GM12875 (cell line): ENCODE measurements at regions not wholly inside any gene's neighbourhood (a gene's known extent, or its start where the extent isn't known, plus 50 kb on each side); places are given as distances from the start of the nearest gene placed in this dataset.

Source experiments
- H3K4me3 ChIP-seq: one replicate; pipeline ENCODE4 v1.5.1; 2011; ENCODE audit warnings: low read depth, low read length, control low read depth
- TF ChIP-seq, protein P1 (sequence below): IDR thresholded peaks from 2 replicates; pipeline ENCODE4 v1.5.1; 2011; ENCODE audit warnings: low read depth, mild to moderate bottlenecking, control low read depth, inconsistent platforms, low read length, moderate library complexity, borderline replicate concordance; ENCODE audit not compliant: insufficient read depth

DNA sequence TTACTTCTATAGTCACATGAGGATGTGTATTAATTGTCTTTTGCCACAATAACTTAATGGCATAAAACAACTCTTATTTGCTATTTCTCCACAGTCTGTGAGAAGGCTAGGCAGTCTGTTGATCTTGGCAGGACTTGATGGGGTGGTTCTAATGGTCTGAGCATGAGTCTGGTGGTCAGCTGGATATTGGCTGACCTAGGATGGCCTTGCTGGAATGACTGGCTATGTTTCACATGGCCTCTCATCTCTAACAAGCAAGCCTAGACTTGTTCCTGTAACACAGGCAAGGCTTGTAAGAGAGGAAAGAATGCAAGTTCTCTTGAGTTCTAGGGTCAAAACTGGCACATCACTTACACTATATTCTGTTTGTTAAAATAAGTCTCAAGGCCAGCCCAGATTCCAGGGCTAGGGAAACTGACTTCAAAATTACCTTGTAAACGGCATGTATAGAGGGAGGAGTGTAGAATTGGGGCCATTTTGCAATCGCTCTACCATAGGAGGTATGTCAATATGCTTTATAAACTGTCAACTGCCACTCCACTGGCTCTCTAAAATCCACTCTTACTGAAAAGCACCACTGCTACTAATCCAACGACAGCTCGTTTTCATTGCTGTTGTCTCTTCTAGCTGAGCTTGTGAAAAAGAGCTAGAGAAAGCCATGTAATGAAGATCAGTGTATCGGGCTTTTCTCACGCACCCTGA lies 325.0 kb upstream of the PKDCC start:
- no peak overlapping the region for H3K4me3 ChIP-seq
- TF ChIP-seq, protein P1, sequence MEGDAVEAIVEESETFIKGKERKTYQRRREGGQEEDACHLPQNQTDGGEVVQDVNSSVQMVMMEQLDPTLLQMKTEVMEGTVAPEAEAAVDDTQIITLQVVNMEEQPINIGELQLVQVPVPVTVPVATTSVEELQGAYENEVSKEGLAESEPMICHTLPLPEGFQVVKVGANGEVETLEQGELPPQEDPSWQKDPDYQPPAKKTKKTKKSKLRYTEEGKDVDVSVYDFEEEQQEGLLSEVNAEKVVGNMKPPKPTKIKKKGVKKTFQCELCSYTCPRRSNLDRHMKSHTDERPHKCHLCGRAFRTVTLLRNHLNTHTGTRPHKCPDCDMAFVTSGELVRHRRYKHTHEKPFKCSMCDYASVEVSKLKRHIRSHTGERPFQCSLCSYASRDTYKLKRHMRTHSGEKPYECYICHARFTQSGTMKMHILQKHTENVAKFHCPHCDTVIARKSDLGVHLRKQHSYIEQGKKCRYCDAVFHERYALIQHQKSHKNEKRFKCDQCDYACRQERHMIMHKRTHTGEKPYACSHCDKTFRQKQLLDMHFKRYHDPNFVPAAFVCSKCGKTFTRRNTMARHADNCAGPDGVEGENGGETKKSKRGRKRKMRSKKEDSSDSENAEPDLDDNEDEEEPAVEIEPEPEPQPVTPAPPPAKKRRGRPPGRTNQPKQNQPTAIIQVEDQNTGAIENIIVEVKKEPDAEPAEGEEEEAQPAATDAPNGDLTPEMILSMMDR: no peak

DNA sequence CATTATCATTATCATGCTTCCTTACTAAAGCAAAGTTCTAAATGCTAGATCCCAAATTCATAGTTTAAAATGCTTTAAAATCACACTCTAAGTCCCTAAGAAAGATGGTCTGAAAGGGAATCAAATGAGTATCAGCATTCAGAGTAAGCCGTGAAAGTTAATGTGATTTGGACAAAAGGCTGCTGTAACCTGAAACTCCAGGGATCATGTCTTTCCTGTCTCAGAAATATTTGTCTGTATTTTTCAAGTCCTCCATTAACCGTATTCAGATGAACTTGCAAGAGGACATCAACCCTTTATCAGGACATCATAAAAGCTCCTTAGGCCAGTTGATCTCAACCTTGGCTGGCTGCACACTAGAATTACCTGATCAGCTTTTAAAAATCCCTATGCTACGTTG lies 324.3 kb upstream of the PKDCC start:
- H3K4me3 ChIP-seq: no peak overlapping the region
- TF ChIP-seq, protein P1: no peak

DNA sequence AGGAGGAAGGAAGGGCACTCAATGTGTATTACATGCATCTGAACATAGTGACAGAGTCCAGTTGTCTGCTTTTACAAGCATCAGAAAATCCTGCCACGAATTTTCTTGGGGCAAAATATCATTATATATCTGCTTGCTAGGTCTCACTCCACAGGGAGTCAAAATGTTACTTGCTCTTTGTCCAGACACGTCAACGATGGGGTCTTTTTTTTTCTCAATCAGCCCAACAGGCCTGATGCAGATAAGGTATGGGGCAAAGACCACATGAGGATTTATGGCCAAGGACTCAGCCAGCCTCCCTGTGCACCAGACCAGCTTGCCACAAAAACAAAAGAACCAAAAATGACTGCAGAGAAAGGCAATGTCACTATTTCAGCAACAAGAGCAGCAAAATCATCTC lies 323.4 kb upstream of the PKDCC start:
- TF ChIP-seq, protein P1: no peak
- H3K4me3 ChIP-seq: no peak overlapping the region

DNA sequence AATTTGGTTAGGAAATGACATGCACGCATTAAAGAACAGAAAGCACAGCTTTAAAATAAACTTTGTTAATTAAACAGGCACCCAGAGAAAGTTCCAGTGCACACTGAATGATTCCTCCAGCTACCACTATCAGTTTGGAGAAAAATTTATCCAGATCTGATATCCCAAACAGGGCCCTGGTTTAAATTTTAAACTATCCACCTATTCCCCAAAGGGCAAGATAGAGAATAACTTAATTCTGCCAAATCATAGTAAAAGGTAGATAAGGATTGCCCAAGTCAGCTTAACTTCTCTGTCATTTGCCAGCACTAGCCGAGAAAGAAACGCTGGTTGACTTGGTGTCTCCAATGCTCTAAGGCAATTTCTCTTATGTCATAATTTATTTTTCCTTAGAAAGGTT lies 321.9 kb upstream of the PKDCC start:
- H3K4me3 ChIP-seq: no peak overlapping the region
- TF ChIP-seq, protein P1: no peak

DNA sequence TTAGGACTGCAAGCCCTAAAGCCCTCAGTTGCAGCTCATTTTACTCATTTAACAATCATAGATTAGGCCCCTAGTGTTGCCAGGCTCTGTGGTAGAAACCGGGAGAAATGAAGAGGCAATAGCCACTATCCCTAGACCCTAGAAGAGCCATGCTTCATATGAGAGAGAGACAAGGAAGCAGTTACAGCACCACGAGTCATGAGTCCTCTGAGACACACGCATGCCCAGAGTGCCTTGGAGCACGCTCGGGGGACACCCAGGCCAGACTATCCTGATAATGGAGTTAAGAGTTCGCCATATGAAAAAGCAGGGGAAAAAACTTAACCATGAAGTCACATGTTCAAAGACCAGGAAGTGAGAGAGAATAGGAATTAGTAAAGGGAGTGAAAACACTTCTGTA lies 321.5 kb upstream of the PKDCC start:
- no peak overlapping the region for H3K4me3 ChIP-seq
- TF ChIP-seq, protein P1: no peak

DNA sequence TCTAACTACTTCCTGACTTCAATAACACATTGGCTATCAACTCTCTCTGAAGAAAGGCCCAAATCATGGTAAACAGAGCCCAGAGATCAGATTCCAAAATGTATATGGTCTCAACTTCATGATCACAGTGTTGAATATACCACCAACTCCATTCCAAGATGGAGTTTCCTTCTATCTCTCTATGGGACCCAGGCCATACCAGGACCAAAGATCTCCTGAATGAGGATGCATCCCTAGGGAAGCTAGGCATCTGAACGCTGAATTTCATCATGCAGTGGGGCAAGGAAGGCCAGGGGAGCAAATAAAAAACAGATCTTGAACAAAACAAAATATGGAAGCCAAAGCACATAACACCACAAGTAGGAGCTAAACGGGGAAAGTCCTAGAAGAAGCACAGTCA lies 320.7 kb upstream of the PKDCC start:
- H3K4me3 ChIP-seq: no peak overlapping the region
- TF ChIP-seq, protein P1: no peak

DNA sequence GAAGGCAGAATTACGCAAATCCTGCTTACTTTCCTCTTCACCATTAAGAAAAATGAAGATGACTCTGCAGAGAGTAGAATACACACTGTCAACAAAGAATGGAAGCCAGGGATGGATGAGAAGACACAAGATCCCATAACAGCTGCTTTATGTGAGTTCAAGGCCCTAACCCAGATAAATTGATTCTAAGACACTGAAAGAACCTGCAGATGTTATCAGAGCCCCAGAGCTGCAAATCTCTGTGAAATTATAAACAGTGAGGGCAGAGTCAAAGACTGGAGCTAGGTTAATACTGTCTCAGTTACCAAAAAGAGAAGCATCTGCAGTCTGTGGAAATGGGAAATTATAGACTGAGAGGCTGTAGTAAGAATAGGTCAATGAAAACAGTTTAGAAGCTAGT lies 320.1 kb upstream of the PKDCC start:
- H3K4me3 ChIP-seq: no peak overlapping the region
- TF ChIP-seq, protein P1: no peak
